Gastrocnemius medialis (tissue), 4 donors: ENCODE measurements at regions not wholly inside any gene's neighbourhood (a gene's known extent, or its start where the extent isn't known, plus 50 kb on each side); places are given as distances from the start of the nearest gene placed in this dataset.
"Not testable (repeated sequence)": the region's sequence is repeated elsewhere in the genome, so short reads cannot be mapped to it uniquely, and the experiment has no call there.

Source experiments
- ATAC-seq, 2 donors: fragments of 150-250 bp; one replicate each; pipeline ENCODE4 v1.9.1; 2016
- DNase-seq, 2 donors: peaks; one replicate each; pipeline ENCODE4 v3.0.0-alpha.2; 2019
- H3K27ac ChIP-seq, 4 donors: fragments of 200-600 bp; sonication (generic); 1 replicate in 1 of 4; 2 replicates in 3 of 4; pipeline ENCODE4 v1.5.1; 2016 to 2018; ENCODE audit warnings: mild to moderate bottlenecking in 2 of 4, moderate library complexity in 1 of 4
- H3K27me3 ChIP-seq, 3 donors: fragments of 200-600 bp; sonication (generic) in 2 of 3; 1 replicate in 1 of 3; 2 replicates in 2 of 3; pipeline versions ENCODE4 v1.5.1 to v1.6.0; 2016 to 2019; ENCODE audit warnings: mild to moderate bottlenecking in 1 of 3, moderate library complexity in 1 of 3
- H3K36me3 ChIP-seq, 2 donors: fragments of 200-600 bp; sonication (generic) in 1 of 2; one replicate each; pipeline ENCODE4 v1.5.1; 2017 to 2018
- H3K4me1 ChIP-seq, 2 donors: fragments of 200-600 bp; sonication (generic) in 1 of 2; one replicate each; pipeline ENCODE4 v1.5.1; 2016 to 2017; ENCODE audit warnings: mild to moderate bottlenecking in 2 of 2
- H3K4me3 ChIP-seq, 4 donors: fragments of 200-600 bp; sonication (generic) in 3 of 4; 1 replicate in 1 of 4; 2 replicates in 3 of 4; pipeline ENCODE4 v1.5.1; 2016 to 2019; ENCODE audit warnings: mild to moderate bottlenecking in 2 of 4
- H3K9me3 ChIP-seq, 3 donors: fragments of 200-600 bp; sonication (generic) in 2 of 3; 1 replicate in 1 of 3; 2 replicates in 2 of 3; pipeline ENCODE4 v1.5.1; 2016 to 2019
- POLR2A ChIP-seq, 2 donors: fragments of 450-650 bp; IDR thresholded peaks; one replicate each; pipeline ENCODE4 v1.6.1; 2017; ENCODE audit warnings: antibody characterized with exemption in 2 of 2, mild to moderate bottlenecking in 2 of 2, moderate library complexity in 2 of 2
- in situ Hi-C, 4 donors: fragments of 200-750 bp; cut with MboI; loops; one replicate each; pipeline versions ENCODE4 v1.15.0 to v1.8.0; 2017; ENCODE audit warnings: low sequenced_read_pairs in 4 of 4
- intact Hi-C: fragments of 100-400 bp; cut with DNase I; formaldehyde crosslinking; loops from one replicate; pipeline ENCODE4 v1.15.1; 2023; ENCODE audit warnings: low total_unique reads
- TF ChIP-seq, protein P1 (sequence below), 5 experiments: fragments of 450-650 bp in 3 of 5; fragments of 200-600 bp in 2 of 5; sonication (generic) in 2 of 5; IDR thresholded peaks in 4 of 5; conservative IDR thresholded peaks in 1 of 5; 1 replicate in 4 of 5; 2 replicates in 1 of 5; pipeline ENCODE4 v1.5.1; 2016 to 2019; ENCODE audit warnings: antibody characterized with exemption in 5 of 5, mild to moderate bottlenecking in 3 of 5, moderate library complexity in 3 of 5

DNA sequence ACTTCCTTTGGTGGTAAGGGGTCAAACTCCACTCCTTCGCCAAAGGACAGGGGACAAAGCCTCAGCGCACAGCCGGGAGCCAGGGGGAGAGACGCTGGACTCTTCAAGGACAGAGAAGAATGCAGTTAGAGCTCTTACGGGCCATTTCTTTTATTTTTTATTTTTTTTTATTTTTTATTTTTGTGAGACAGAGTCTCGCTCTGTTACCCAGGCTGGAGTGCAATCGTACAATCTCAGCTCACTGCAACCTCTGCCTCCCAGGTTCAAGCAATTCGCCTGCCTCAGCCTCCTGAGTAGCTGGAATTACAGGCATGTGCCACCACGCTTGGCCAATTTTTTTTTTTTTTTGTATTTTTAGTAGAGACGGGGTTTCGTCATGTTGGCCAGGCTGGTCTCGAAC is 93.2 kb upstream of the RPH3AL start, which contains the start of gene RFLNB:
TSS of gene RFLNB (minus strand) at position 101 of the 400 bp plus-strand sequence.
- H3K9me3 ChIP-seq, in situ Hi-C loops, H3K4me3 ChIP-seq, H3K36me3 ChIP-seq, ATAC-seq, H3K27me3 ChIP-seq, H3K27ac ChIP-seq, intact Hi-C loops, DNase-seq, H3K4me1 ChIP-seq: not testable (repeated sequence)

DNA sequence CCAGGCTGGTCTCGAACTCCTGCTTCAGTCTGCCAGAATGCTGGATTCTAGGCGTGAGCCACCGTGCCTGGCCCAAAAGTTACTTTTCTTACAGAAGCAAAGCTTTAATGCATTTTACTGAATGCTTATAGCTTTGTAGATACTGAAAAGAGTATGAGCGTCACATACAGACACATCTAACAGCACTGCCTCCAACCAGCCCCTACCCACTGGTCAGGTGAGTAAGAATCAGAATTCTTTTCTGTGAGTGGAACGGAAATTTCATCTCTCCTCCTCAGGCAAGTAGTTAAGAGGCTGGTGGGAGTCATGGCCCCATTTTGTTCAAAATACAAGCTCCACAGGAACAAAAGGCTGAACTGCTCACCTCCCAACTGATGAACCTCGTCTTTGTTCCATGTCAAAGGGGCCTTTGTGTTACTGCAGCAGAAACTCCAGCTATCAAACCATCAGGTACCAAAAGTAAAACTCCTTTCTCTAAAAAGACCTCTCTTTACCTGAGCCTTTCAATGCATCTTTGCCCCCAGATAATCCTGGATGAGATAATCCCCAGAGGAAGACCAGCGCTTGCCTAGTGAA is 92.4 kb upstream of the RPH3AL start:
- Histone ChIP-seq H3K36me3 (peaks cover 0 to 4% of the 10 kb centered on the region in 2 donors), H3K27ac (no peak overlapping the region), H3K9me3 (no peaks in the 10 kb centered on the region), H3K4me3 (no peak overlapping the region), H3K4me1 (no peaks in the 10 kb centered on the region), H3K27me3 (no peaks in the 10 kb centered on the region)
- no peak for ATAC-seq
- in situ Hi-C loops (no loop called here), intact Hi-C loops (no loop called here)
- TF ChIP-seq, protein P1, sequence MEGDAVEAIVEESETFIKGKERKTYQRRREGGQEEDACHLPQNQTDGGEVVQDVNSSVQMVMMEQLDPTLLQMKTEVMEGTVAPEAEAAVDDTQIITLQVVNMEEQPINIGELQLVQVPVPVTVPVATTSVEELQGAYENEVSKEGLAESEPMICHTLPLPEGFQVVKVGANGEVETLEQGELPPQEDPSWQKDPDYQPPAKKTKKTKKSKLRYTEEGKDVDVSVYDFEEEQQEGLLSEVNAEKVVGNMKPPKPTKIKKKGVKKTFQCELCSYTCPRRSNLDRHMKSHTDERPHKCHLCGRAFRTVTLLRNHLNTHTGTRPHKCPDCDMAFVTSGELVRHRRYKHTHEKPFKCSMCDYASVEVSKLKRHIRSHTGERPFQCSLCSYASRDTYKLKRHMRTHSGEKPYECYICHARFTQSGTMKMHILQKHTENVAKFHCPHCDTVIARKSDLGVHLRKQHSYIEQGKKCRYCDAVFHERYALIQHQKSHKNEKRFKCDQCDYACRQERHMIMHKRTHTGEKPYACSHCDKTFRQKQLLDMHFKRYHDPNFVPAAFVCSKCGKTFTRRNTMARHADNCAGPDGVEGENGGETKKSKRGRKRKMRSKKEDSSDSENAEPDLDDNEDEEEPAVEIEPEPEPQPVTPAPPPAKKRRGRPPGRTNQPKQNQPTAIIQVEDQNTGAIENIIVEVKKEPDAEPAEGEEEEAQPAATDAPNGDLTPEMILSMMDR (IDR thresholded peaks at IDR 0.05 in 4 of 5, conservative IDR thresholded peaks at IDR 0.05 in 1 of 5) = no peak
- TF ChIP-seq POLR2A (IDR thresholded peaks at IDR 0.05) = no peak
- no peak for DNase-seq

DNA sequence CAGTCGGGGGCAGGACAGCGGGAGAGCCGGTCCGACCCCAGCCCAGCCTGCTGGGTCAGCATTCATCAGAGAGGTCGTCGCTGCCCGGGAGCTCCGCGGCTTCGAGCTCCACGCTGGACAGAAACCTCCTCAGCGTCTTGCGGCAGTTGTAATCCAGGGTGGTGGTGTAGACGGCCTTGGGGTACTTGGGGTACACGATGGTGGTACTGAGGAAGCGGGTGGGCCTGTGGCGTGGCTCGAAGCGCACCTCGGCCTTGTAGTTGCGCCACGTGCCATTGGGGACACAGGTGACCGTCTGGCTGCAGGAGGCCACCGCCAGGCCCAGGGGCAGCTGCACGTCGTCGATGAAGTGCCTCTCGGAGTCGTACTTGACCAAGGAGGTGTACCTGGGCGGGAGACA is 90.5 kb upstream of the RPH3AL start:
- H3K27me3 ChIP-seq = no peaks in the 10 kb centered on the region
- no peaks in the 10 kb centered on the region for H3K4me1 ChIP-seq
- in situ Hi-C loops = no loop called here

DNA sequence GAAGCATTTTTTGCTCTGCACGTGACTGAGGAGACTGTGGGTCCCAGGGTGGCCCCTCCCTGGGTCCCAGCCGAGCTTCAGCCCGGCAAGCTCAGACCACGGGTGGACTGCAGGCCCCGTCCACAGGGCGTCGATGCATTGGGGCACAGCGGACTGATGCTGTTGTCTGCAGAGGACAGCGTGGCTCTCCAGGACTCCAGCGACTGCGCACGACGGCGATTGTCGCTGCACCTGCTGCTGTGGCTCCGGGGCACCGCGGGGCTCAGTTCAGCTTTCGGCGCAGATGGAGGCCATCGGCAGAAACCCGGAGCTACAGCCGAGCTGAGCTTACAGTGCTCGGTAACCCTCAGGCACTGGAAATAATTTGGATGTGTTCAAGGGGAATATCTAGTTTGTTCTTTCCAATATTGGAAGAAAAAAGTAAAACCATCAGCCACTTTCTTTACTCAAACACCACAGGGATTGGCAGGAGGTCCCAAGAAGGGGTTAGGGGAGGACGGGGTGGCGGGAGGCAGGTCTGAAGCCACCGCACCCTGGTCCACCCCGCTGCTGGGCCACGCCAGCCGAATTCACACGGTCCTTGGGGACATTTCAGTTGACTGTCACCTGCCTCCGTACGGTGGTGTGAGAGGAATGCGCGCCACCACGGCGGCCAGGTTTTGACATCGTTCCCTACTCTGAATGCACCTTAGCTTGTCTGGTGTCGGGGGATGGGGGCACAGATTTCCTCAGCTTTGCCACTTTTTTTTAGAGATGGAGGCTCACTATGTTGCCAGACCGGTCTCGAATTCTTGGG is 88.7 kb upstream of the RPH3AL start:
- H3K4me3 ChIP-seq = no peak overlapping the region
- intact Hi-C loops (no loop called here), in situ Hi-C loops (no loop called here)
- no peak for ATAC-seq
- no peaks in the 10 kb centered on the region for H3K4me1 ChIP-seq
- H3K27ac ChIP-seq = no peak overlapping the region
- H3K27me3 ChIP-seq = no peaks in the 10 kb centered on the region
- DNase-seq = no peak
- no peaks in the 10 kb centered on the region for H3K9me3 ChIP-seq
- H3K36me3 ChIP-seq = peaks cover 0 to 4% of the 10 kb centered on the region in 2 donors
- no peak for TF ChIP-seq POLR2A (IDR thresholded peaks at IDR 0.05)
- TF ChIP-seq, protein P1 (IDR thresholded peaks at IDR 0.05 in 4 of 5, conservative IDR thresholded peaks at IDR 0.05 in 1 of 5) = no peak

More for the DNA sequence above, 90.5 kb upstream of the RPH3AL start:
- Histone ChIP-seq H3K27ac (no peak overlapping the region), H3K36me3 (peaks cover 0 to 4% of the 10 kb centered on the region in 2 donors), H3K4me3 (no peak overlapping the region), H3K9me3 (no peaks in the 10 kb centered on the region)
- no peak for TF ChIP-seq POLR2A (IDR thresholded peaks at IDR 0.05)
- TF ChIP-seq, protein P1 (IDR thresholded peaks at IDR 0.05 in 4 of 5, conservative IDR thresholded peaks at IDR 0.05 in 1 of 5) = no peak
- DNase-seq (no peak), ATAC-seq (no peak)
- intact Hi-C loops = no loop called here

DNA sequence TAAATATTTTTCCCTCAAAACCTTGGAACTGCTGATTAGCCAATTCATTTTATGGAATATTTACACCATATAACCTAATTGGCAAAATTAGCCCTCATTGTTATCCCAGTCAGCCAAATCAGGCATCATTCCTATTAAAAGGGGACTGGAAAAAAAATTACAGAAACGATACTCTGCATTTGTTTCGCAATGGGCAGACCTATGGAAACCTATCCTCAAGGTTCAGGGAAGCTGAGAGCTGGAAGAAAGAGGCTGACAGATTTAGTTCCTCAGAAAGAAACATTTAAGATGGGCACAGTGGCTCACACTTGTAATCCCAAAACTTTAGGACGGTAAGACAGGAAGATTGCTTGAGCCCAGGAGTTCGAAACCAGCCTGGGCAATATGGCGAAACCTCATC is 85.6 kb upstream of the RPH3AL start:
- Histone ChIP-seq H3K4me1 (no peaks in the 10 kb centered on the region), H3K36me3 (peaks cover 0 to 4% of the 10 kb centered on the region in 2 donors), H3K9me3 (no peaks in the 10 kb centered on the region), H3K27ac (no peak overlapping the region), H3K4me3 (no peak overlapping the region), H3K27me3 (no peaks in the 10 kb centered on the region)
- intact Hi-C loops = no loop called here
- no peak for TF ChIP-seq POLR2A (IDR thresholded peaks at IDR 0.05)
- TF ChIP-seq, protein P1 (IDR thresholded peaks at IDR 0.05 in 4 of 5, conservative IDR thresholded peaks at IDR 0.05 in 1 of 5) = no peak
- in situ Hi-C loops = no loop called here
- ATAC-seq = no peak
- DNase-seq = no peak
